ENCODE measurements at regions not wholly inside any gene's neighbourhood (a gene's known extent, or its start where the extent isn't known, plus 50 kb on each side); places are given as distances from the start of the nearest gene placed in this dataset.

DNA sequence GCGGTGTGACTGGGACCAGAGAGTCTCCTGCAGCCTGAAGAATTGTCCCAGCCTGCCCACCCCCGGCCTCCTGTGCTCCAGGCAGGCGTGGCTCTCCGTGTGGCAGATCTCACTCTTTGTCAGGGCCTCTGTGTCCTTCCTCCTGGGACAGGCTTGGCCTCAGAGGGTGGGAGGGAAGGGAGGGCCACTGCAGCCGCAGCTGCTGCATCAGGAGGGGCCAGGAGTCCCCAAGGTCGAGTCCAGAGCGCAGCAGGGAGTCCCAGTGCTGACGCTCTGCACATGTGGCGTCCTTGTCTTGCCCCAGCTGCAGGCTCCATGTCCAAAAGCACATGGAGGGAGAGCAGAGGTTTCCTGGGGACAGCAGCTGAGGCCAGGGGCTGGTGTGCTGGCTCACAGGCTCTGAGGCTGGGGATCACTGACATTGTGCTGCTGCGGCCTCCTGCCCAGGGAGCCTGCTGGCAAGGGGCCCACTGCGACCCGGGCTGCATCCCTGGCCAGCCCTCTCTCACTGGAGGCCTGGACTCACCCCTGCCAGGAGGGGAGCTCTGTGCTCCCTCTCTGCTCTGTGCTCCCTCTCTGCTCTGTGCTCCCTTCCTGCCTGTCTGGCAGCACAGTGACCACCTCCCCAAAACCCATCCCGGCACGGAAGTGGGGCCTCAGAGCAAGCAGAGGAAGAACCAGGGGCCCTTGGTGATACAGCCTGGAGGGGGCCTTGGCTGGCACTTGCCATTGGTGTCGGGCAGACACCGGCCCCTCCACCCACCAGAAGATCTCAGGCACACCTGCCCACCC lies 114.6 kb upstream of the RET start:
- Histone ChIP-seq H3K27me3 (ENCODE audit: control insufficient read depth in 1 of 2, insufficient read depth in 1 of 2, low read length in 2 of 2) (peaks cover 0 to 15% of the 10 kb centered on the region in 2 experiments), H2BK15ac (ENCODE audit: low read depth, poor library complexity, severe bottlenecking) (no peak overlapping the region), H2AFZ (ENCODE audit: low read depth, low read length) (no peak overlapping the region), H3K9me3 (ENCODE audit: control insufficient read depth, low read length) (no peaks in the 10 kb centered on the region), H2BK5ac (ENCODE audit: low read depth, low read length, poor library complexity, severe bottlenecking) (no peak overlapping the region), H3K14ac (ENCODE audit: low read length in 2 of 2) (no peak overlapping the region), H3K36me3 (ENCODE audit: control insufficient read depth in 1 of 2, insufficient read depth in 2 of 2, low read depth in 1 of 2, low read length in 2 of 2) (no peaks in the 10 kb centered on the region), H3K9ac (ENCODE audit: low read length) (no peak overlapping the region), H3K27ac (ENCODE audit: low read length, poor library complexity, severe bottlenecking) (no peak overlapping the region), H3K23ac (ENCODE audit: low read length in 2 of 2) (no peak overlapping the region), H3K4me1 (ENCODE audit: control insufficient read depth, insufficient read depth, low read depth, low read length) (peaks cover 13% of the 10 kb centered on the region), H3K18ac (ENCODE audit: low read depth in 1 of 2, low read length in 2 of 2) (no peak overlapping the region), H3K79me1 (replicated peaks; ENCODE audit: low read length, poor library complexity, severe bottlenecking) (no peaks in the 10 kb centered on the region), H2AK5ac (ENCODE audit: low read length, severe bottlenecking) (no peak overlapping the region), H3K4me2 (ENCODE audit: low read length, poor library complexity, severe bottlenecking) (no peak overlapping the region), H2BK12ac (ENCODE audit: low read length in 2 of 2) (no peak overlapping the region), H3K4me3 (ENCODE audit: insufficient read depth in 1 of 2, low read depth in 1 of 2, low read length in 2 of 2) (no peak overlapping the region), H3K4ac (ENCODE audit: low read depth in 1 of 2, low read length in 2 of 2) (no peak overlapping the region), H4K8ac (ENCODE audit: low read length) (no peak overlapping the region), H4K91ac (ENCODE audit: low read length) (no peak overlapping the region), H2BK120ac (ENCODE audit: low read depth, low read length) (no peak overlapping the region)
- no peak for DNase-seq
- WGBS: 69% methylated on average over 14 of the region's 16 CpGs

DNA sequence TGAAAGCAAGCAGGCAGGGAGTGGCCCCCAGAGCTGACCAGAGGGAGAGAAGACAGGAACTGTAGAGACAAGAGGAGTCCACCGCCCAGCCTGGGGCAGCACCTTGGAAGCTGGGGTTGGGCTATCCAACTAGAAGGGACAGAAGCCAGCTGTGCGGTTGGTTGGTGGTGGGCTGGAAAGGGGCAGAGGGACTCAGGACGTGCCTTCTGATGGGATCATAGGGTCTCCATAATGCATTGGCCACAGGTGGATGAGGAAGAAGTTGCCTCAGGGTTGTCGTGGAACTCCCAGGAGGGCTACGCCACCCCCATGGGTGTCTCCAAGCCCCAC lies 114.0 kb upstream of the RET start:
- H3K4me1 ChIP-seq (ENCODE audit: control insufficient read depth, insufficient read depth, low read depth, low read length): peaks cover 13% of the 10 kb centered on the region
- no peak overlapping the region for H4K8ac ChIP-seq (ENCODE audit: low read length)
- no peak for DNase-seq
- H3K23ac ChIP-seq (ENCODE audit: low read length in 2 of 2): no peak overlapping the region
- no peaks in the 10 kb centered on the region for H3K79me1 ChIP-seq (replicated peaks; ENCODE audit: low read length, poor library complexity, severe bottlenecking)
- no peak overlapping the region for H2BK12ac ChIP-seq (ENCODE audit: low read length in 2 of 2)
- no peak overlapping the region for H2AFZ ChIP-seq (ENCODE audit: low read depth, low read length)
- no peak overlapping the region for H2BK5ac ChIP-seq (ENCODE audit: low read depth, low read length, poor library complexity, severe bottlenecking)
- H3K4me2 ChIP-seq (ENCODE audit: low read length, poor library complexity, severe bottlenecking): no peak overlapping the region
- H3K9me3 ChIP-seq (ENCODE audit: control insufficient read depth, low read length): no peaks in the 10 kb centered on the region
- H3K9ac ChIP-seq (ENCODE audit: low read length): no peak overlapping the region
- peaks cover 0 to 11% of the 10 kb centered on the region in 2 experiments for H3K27me3 ChIP-seq (ENCODE audit: control insufficient read depth in 1 of 2, insufficient read depth in 1 of 2, low read length in 2 of 2)
- no peak overlapping the region for H3K4ac ChIP-seq (ENCODE audit: low read depth in 1 of 2, low read length in 2 of 2)
- no peak overlapping the region for H3K4me3 ChIP-seq (ENCODE audit: insufficient read depth in 1 of 2, low read depth in 1 of 2, low read length in 2 of 2)
- 94% methylated on average over 5 of the region's 5 CpGs for WGBS
- no peaks in the 10 kb centered on the region for H3K36me3 ChIP-seq (ENCODE audit: control insufficient read depth in 1 of 2, insufficient read depth in 2 of 2, low read depth in 1 of 2, low read length in 2 of 2)
- H3K27ac ChIP-seq (ENCODE audit: low read length, poor library complexity, severe bottlenecking): no peak overlapping the region
- no peak overlapping the region for H2BK120ac ChIP-seq (ENCODE audit: low read depth, low read length)
- no peak overlapping the region for H3K14ac ChIP-seq (ENCODE audit: low read length in 2 of 2)
- no peak overlapping the region for H3K18ac ChIP-seq (ENCODE audit: low read depth in 1 of 2, low read length in 2 of 2)
- no peak overlapping the region for H2AK5ac ChIP-seq (ENCODE audit: low read length, severe bottlenecking)
- H2BK15ac ChIP-seq (ENCODE audit: low read depth, poor library complexity, severe bottlenecking): no peak overlapping the region
- no peak overlapping the region for H4K91ac ChIP-seq (ENCODE audit: low read length)

DNA sequence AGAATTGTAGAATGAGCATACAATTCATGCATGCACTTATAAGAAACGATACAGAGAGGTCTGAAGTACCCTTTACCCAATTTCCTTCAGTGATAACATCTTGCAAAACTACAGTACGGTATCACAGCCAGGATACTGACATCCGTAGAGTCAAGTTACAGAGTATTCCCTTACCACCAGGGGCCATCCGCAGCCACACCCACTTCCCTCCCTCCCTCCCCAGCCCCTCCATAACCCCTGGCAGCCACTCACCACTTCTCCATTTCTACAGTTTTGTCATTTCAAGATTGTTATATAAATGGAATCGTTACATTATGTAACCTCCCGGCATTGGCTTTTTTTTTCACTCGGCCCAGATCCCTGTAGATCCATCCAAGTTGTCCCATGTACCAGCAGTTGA lies 113.6 kb upstream of the RET start:
- 73% methylated on average over 7 of the region's 7 CpGs for WGBS

DNA sequence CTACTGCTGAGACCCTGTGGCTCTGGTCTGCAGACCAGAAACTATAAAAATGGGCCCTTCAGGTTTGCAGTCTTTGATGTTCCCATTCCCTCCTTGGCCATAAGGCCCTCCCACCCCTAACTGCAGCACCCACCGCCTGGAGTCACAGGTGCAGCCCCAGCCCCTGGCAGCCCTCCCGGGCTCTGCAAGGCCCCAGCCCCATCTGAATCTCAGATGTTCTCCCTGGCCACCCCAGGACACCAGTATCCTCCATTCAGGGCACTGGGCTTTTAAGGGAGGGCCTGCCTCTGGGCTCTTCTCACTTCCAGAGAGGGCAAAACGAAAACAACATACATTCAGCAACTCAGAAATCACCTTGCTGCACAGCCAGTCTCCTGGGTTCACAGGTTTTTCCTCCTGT lies 107.7 kb upstream of the RET start:
- Histone ChIP-seq H3K4me3 (ENCODE audit: insufficient read depth in 1 of 2, low read depth in 1 of 2, low read length in 2 of 2) (no peak overlapping the region), H3K36me3 (ENCODE audit: control insufficient read depth in 1 of 2, insufficient read depth in 2 of 2, low read depth in 1 of 2, low read length in 2 of 2) (no peaks in the 10 kb centered on the region), H3K23ac (ENCODE audit: low read length in 2 of 2) (no peak overlapping the region), H4K91ac (ENCODE audit: low read length) (no peak overlapping the region), H3K14ac (ENCODE audit: low read length in 2 of 2) (no peak overlapping the region), H3K27me3 (ENCODE audit: control insufficient read depth in 1 of 2, insufficient read depth in 1 of 2, low read length in 2 of 2) (peaks cover 7 to 8% of the 10 kb centered on the region in 2 experiments), H3K9me3 (ENCODE audit: control insufficient read depth, low read length) (no peaks in the 10 kb centered on the region), H3K4me2 (ENCODE audit: low read length, poor library complexity, severe bottlenecking) (no peak overlapping the region), H4K8ac (ENCODE audit: low read length) (no peak overlapping the region), H3K9ac (ENCODE audit: low read length) (no peak overlapping the region), H2BK120ac (ENCODE audit: low read depth, low read length) (no peak overlapping the region), H3K79me1 (replicated peaks; ENCODE audit: low read length, poor library complexity, severe bottlenecking) (no peaks in the 10 kb centered on the region), H3K4me1 (ENCODE audit: control insufficient read depth, insufficient read depth, low read depth, low read length) (no peaks in the 10 kb centered on the region), H3K4ac (ENCODE audit: low read depth in 1 of 2, low read length in 2 of 2) (no peak overlapping the region), H2BK5ac (ENCODE audit: low read depth, low read length, poor library complexity, severe bottlenecking) (no peak overlapping the region), H3K27ac (ENCODE audit: low read length, poor library complexity, severe bottlenecking) (no peak overlapping the region), H2BK12ac (ENCODE audit: low read length in 2 of 2) (no peak overlapping the region), H2AK5ac (ENCODE audit: low read length, severe bottlenecking) (no peak overlapping the region), H2BK15ac (ENCODE audit: low read depth, poor library complexity, severe bottlenecking) (no peak overlapping the region), H3K18ac (ENCODE audit: low read depth in 1 of 2, low read length in 2 of 2) (no peak overlapping the region), H2AFZ (ENCODE audit: low read depth, low read length) (no peak overlapping the region)
- no peak for DNase-seq
- WGBS: 84% methylated on average over 3 of the region's 3 CpGs

More for the DNA sequence above, 113.6 kb upstream of the RET start:
- no peaks in the 10 kb centered on the region for H3K9me3 ChIP-seq (ENCODE audit: control insufficient read depth, low read length)
- H2BK5ac ChIP-seq (ENCODE audit: low read depth, low read length, poor library complexity, severe bottlenecking): no peak overlapping the region
- no peak overlapping the region for H3K18ac ChIP-seq (ENCODE audit: low read depth in 1 of 2, low read length in 2 of 2)
- H3K23ac ChIP-seq (ENCODE audit: low read length in 2 of 2): no peak overlapping the region
- H2BK15ac ChIP-seq (ENCODE audit: low read depth, poor library complexity, severe bottlenecking): no peak overlapping the region
- peaks cover 13% of the 10 kb centered on the region for H3K4me1 ChIP-seq (ENCODE audit: control insufficient read depth, insufficient read depth, low read depth, low read length)
- H3K36me3 ChIP-seq (ENCODE audit: control insufficient read depth in 1 of 2, insufficient read depth in 2 of 2, low read depth in 1 of 2, low read length in 2 of 2): no peaks in the 10 kb centered on the region
- H4K91ac ChIP-seq (ENCODE audit: low read length): no peak overlapping the region
- H3K14ac ChIP-seq (ENCODE audit: low read length in 2 of 2): no peak overlapping the region
- no peak overlapping the region for H3K27ac ChIP-seq (ENCODE audit: low read length, poor library complexity, severe bottlenecking)
- H2AK5ac ChIP-seq (ENCODE audit: low read length, severe bottlenecking): no peak overlapping the region
- H3K79me1 ChIP-seq (replicated peaks; ENCODE audit: low read length, poor library complexity, severe bottlenecking): no peaks in the 10 kb centered on the region
- no peak overlapping the region for H3K4me2 ChIP-seq (ENCODE audit: low read length, poor library complexity, severe bottlenecking)
- no peak overlapping the region for H3K4me3 ChIP-seq (ENCODE audit: insufficient read depth in 1 of 2, low read depth in 1 of 2, low read length in 2 of 2)
- H3K4ac ChIP-seq (ENCODE audit: low read depth in 1 of 2, low read length in 2 of 2): no peak overlapping the region
- no peak overlapping the region for H2BK120ac ChIP-seq (ENCODE audit: low read depth, low read length)
- H3K27me3 ChIP-seq (ENCODE audit: control insufficient read depth in 1 of 2, insufficient read depth in 1 of 2, low read length in 2 of 2): peaks cover 0 to 8% of the 10 kb centered on the region in 2 experiments
- H4K8ac ChIP-seq (ENCODE audit: low read length): no peak overlapping the region
- H3K9ac ChIP-seq (ENCODE audit: low read length): no peak overlapping the region
- DNase-seq: no peak
- H2BK12ac ChIP-seq (ENCODE audit: low read length in 2 of 2): no peak overlapping the region
- no peak overlapping the region for H2AFZ ChIP-seq (ENCODE audit: low read depth, low read length)

Measured in mesenchymal stem cell (in vitro differentiated cells and primary cell).